ENCODE measurements at regions not wholly inside any gene's neighbourhood (a gene's known extent, or its start where the extent isn't known, plus 50 kb on each side); places are given as distances from the start of the nearest gene placed in this dataset.

DNA sequence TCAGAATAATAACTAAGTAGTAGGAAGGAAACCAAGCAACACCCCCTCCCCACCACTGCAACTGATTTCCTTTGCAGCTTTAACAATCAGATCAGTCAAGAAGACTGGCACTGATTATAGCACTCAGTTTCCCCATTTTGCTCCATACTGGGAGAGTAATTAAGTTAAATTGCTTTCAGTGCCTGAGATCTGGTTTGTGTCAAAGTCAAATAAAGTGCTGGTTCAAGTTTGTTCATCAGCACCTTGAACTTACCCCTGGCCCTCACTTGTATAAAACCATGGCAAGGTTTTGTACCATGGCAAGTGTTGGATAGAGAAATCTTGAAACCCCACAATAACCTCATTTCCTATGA is 290.2 kb upstream of the SEMA6A start:
- H3K4me3 ChIP-seq = no peak overlapping the region
- TF ChIP-seq POLR2A (IDR thresholded peaks at IDR 0.05) (no peak), POLR2AphosphoS5 (IDR thresholded peaks at IDR 0.05) (no peak), EP300 (IDR thresholded peaks at IDR 0.05) (no peak), CTCF (IDR thresholded peaks at IDR 0.05) (no peak)

GRCh38 chr5:116864157-116864837 is 289.7 kb upstream of the SEMA6A start:
- no peaks in the 10 kb centered on the region for H3K4me1 ChIP-seq
- no peak overlapping the region for H3K4me3 ChIP-seq
- no peaks in the 10 kb centered on the region for H3K9me3 ChIP-seq
- no peak for TF ChIP-seq CTCF (IDR thresholded peaks at IDR 0.05)
- TF ChIP-seq POLR2A (IDR thresholded peaks at IDR 0.05) = no peak
- H3K36me3 ChIP-seq = no peaks in the 10 kb centered on the region
- WGBS, 2 donors (ENCODE audit: low coverage in 1 of 2) = 51 to 67% methylated on average over 8 to 9 of the region's 9 CpGs
- no peaks in the 10 kb centered on the region for H3K27me3 ChIP-seq
- ATAC-seq = no peak
- H3K27ac ChIP-seq = no peak overlapping the region

More for the DNA sequence above, 290.2 kb upstream of the SEMA6A start:
- Histone ChIP-seq H3K9me3 (no peaks in the 10 kb centered on the region), H3K27ac (no peak overlapping the region), H3K4me1 (no peaks in the 10 kb centered on the region), H3K36me3 (no peaks in the 10 kb centered on the region), H3K27me3 (no peaks in the 10 kb centered on the region)
- no peak for ATAC-seq

DNA sequence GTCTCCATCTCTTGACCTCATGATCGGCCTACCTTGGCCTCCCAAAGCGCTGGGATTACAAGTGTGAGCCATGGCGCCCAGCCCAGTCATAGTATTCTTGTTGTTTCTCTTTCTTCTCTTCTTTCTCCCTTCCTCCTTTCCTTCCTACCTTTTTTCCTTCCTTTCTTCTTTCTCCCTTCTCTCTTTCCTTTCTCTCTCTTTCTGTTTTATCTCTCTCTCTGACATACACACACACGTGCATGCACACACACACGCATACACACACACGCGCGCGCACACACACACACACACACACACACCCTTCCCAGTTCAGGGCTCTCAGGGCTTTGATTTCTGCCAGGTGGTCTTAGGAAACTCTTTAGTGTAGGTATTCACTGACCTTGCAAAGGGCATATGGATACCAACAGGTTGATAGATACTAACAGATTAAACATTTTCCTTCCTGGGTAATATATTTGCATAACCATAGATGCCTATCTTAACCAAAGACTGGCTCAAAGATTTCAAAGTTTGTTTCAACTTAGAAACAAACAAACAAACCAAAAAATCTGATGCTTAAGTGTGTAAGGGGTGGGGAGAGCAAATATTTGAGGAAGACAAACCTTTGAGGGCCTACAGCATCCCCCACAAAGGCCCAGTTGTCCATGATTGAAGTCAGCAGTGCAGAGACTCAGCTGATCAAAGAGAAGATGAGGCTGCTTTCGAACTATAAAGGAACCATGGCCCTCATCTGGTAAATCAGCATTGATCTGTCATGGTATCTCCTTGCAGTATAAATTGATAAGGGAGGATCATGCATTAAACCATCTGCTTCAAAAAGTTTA is 288.2 kb upstream of the SEMA6A start:
- Histone ChIP-seq H3K4me3 (no peak overlapping the region), H3K27me3 (no peaks in the 10 kb centered on the region), H3K9me3 (no peaks in the 10 kb centered on the region), H3K36me3 (no peaks in the 10 kb centered on the region), H3K4me1 (no peaks in the 10 kb centered on the region), H3K27ac (no peak overlapping the region)
- TF ChIP-seq POLR2A (IDR thresholded peaks at IDR 0.05) (no peak), CTCF (IDR thresholded peaks at IDR 0.05) (no peak), POLR2AphosphoS5 (IDR thresholded peaks at IDR 0.05) (no peak), EP300 (IDR thresholded peaks at IDR 0.05) (no peak)
- no peak for ATAC-seq
- WGBS, 2 donors (ENCODE audit: low coverage in 1 of 2) = 80 to 82% methylated on average over 1 to 10 of the region's 10 CpGs

- 85 to 95% methylated on average over 2 of the region's 2 CpGs for WGBS, 2 donors (ENCODE audit: low coverage in 1 of 2)
- ATAC-seq = no peak
Measured at GRCh38 chr5:116861666-116862065, 287.0 kb upstream of the SEMA6A start.

More at GRCh38 chr5:116861666-116862065, 287.0 kb upstream of the SEMA6A start:
- Histone ChIP-seq H3K4me3 (no peak overlapping the region), H3K4me1 (no peaks in the 10 kb centered on the region), H3K36me3 (no peaks in the 10 kb centered on the region), H3K27ac (no peak overlapping the region), H3K27me3 (no peaks in the 10 kb centered on the region), H3K9me3 (no peaks in the 10 kb centered on the region)
- no peak for TF ChIP-seq POLR2A (IDR thresholded peaks at IDR 0.05)
- TF ChIP-seq CTCF (IDR thresholded peaks at IDR 0.05) = no peak
